Activated naive CD4-positive, alpha-beta T cell treated with Interleukin-2 at 50 U/mL for 16 hours (primary cell): ENCODE measurements at regions not wholly inside any gene's neighbourhood (a gene's known extent, or its start where the extent isn't known, plus 50 kb on each side); places are given as distances from the start of the nearest gene placed in this dataset.

Experiments used
- DNase-seq: peaks from one replicate; pipeline ENCODE4 v3.0.0-alpha.2; 2020

GRCh38 chr13:109846185-109846584, 59.8 kb upstream of the IRS2 start:
- DNase-seq = no peak

GRCh38 chr13:109844396-109844795, 58.0 kb upstream of the IRS2 start:
- DNase-seq = no peak

- DNase-seq = no peak
Measured at GRCh38 chr13:109843695-109844094, 57.3 kb upstream of the IRS2 start.

- DNase-seq = no peak
Measured at GRCh38 chr13:109842212-109842920, 56.0 kb upstream of the IRS2 start.

GRCh38 chr13:109840893-109841287, 54.5 kb upstream of the IRS2 start:
- DNase-seq = no peak

- DNase-seq = peak; percentile 13
Measured at GRCh38 chr13:109840201-109840892, 54.0 kb upstream of the IRS2 start.

- DNase-seq = no peak
Measured at GRCh38 chr13:109836629-109837607, 50.5 kb upstream of the IRS2 start.
